DMS153 (cell line): ENCODE measurements at regions not wholly inside any gene's neighbourhood (a gene's known extent, or its start where the extent isn't known, plus 50 kb on each side); places are given as distances from the start of the nearest gene placed in this dataset.

ENCODE experiments used
- DNase-seq: peaks from one replicate; lab custom pipeline; 2025; lab: John Stamatoyannopoulos, UW

GRCh38 chr15:68525815-68526214 lies 53.0 kb upstream of the CORO2B start:
- DNase-seq, result no peak

DNA sequence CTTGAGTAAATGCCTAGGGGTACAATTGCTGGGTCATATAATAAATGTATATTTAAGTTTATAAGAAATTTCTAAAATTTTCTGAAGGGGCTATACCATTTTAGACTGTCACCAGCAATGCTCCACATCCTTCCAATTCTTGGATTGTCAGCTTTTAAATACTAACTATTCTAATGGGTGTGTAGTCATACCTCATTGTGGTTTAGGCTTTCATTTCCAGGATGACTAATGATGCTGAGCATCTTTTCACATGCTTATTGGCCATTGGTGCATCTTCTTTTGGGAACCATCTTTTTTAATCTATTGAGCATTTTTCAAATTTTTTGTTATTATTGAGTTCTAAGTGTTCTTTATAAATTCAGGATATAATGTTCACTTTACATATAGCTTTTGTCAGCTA lies 52.5 kb upstream of the CORO2B start:
- DNase-seq, result no peak

GRCh38 chr15:68526784-68527183 lies 52.0 kb upstream of the CORO2B start:
- DNase-seq, result no peak

- peak; percentile 1 for DNase-seq
These were observed 50.0 kb upstream of the CORO2B start for GRCh38 chr15:68528626-68529290.
